ENCODE measurements at regions not wholly inside any gene's neighbourhood (a gene's known extent, or its start where the extent isn't known, plus 50 kb on each side); places are given as distances from the start of the nearest gene placed in this dataset.

GRCh38 chr10:3414667-3415023, 242.1 kb upstream of the PITRM1 start:
- no peak for DNase-seq
- no peak overlapping the region for H3K27ac ChIP-seq
- intact Hi-C loops (cut with DNase I; ENCODE audit: low total_unique reads): no loop called here
- 72 to 75% (median 72%) methylated on average over 10 of the region's 10 CpGs for WGBS, 5 donors
- no peaks in the 10 kb centered on the region for H3K27me3 ChIP-seq
- no peaks in the 10 kb centered on the region for H3K4me1 ChIP-seq
- TF ChIP-seq POLR2AphosphoS5 (IDR thresholded peaks at IDR 0.05): no peak
- TF ChIP-seq CTCF (IDR thresholded peaks at IDR 0.05): no peak
- no peak for TF ChIP-seq POLR2A (IDR thresholded peaks at IDR 0.05)
- TF ChIP-seq EP300 (IDR thresholded peaks at IDR 0.05): no peak
- H3K4me3 ChIP-seq: no peak overlapping the region
- H3K9me3 ChIP-seq: no peaks in the 10 kb centered on the region
- no peaks in the 10 kb centered on the region for H3K36me3 ChIP-seq

- intact Hi-C loops (cut with DNase I; ENCODE audit: low total_unique reads): no loop called here
- H3K27ac ChIP-seq: no peak overlapping the region
- TF ChIP-seq EP300 (IDR thresholded peaks at IDR 0.05): no peak
- no peak for TF ChIP-seq CTCF (IDR thresholded peaks at IDR 0.05)
- TF ChIP-seq POLR2A (IDR thresholded peaks at IDR 0.05): no peak
- TF ChIP-seq POLR2AphosphoS5 (IDR thresholded peaks at IDR 0.05): no peak
- no peak overlapping the region for H3K4me3 ChIP-seq
- H3K27me3 ChIP-seq: no peaks in the 10 kb centered on the region
- no peaks in the 10 kb centered on the region for H3K36me3 ChIP-seq
- no peak for DNase-seq
- 92 to 95% (median 95%) methylated on average over 22 to 23 of the region's 23 CpGs for WGBS, 5 donors
- H3K4me1 ChIP-seq: no peaks in the 10 kb centered on the region
- H3K9me3 ChIP-seq: no peaks in the 10 kb centered on the region
Observed at GRCh38 chr10:3413937-3414666, 241.5 kb upstream of the PITRM1 start.

- TF ChIP-seq CTCF (IDR thresholded peaks at IDR 0.05) (no peak), POLR2AphosphoS5 (IDR thresholded peaks at IDR 0.05) (no peak), EP300 (IDR thresholded peaks at IDR 0.05) (no peak), POLR2A (IDR thresholded peaks at IDR 0.05) (no peak)
- intact Hi-C loops (cut with DNase I; ENCODE audit: low total_unique reads): no loop called here
- Histone ChIP-seq H3K27me3 (no peaks in the 10 kb centered on the region), H3K4me3 (no peak overlapping the region), H3K27ac (no peak overlapping the region), H3K9me3 (no peaks in the 10 kb centered on the region), H3K4me1 (no peaks in the 10 kb centered on the region), H3K36me3 (no peaks in the 10 kb centered on the region)
- DNase-seq: no peak
- 80 to 89% (median 85%) methylated on average over 10 to 16 of the region's 16 CpGs for WGBS, 5 donors
Observed at GRCh38 chr10:3412646-3413045, 240.1 kb upstream of the PITRM1 start.

GRCh38 chr10:3412071-3412582, 239.5 kb upstream of the PITRM1 start:
- no peaks in the 10 kb centered on the region for H3K9me3 ChIP-seq
- no peaks in the 10 kb centered on the region for H3K36me3 ChIP-seq
- intact Hi-C loops (cut with DNase I; ENCODE audit: low total_unique reads): no loop called here
- WGBS, 5 donors: 87 to 97% (median 91%) methylated on average over 4 to 5 of the region's 5 CpGs
- TF ChIP-seq POLR2AphosphoS5 (IDR thresholded peaks at IDR 0.05): no peak
- no peak for TF ChIP-seq POLR2A (IDR thresholded peaks at IDR 0.05)
- no peak for TF ChIP-seq EP300 (IDR thresholded peaks at IDR 0.05)
- TF ChIP-seq CTCF (IDR thresholded peaks at IDR 0.05): no peak
- H3K4me3 ChIP-seq: no peak overlapping the region
- H3K4me1 ChIP-seq: no peaks in the 10 kb centered on the region
- H3K27ac ChIP-seq: no peak overlapping the region
- DNase-seq: no peak
- no peaks in the 10 kb centered on the region for H3K27me3 ChIP-seq

Measured in stomach (tissue), 8 donors.